Muscle of arm (tissue), 1 donor: ENCODE measurements at regions not wholly inside any gene's neighbourhood (a gene's known extent, or its start where the extent isn't known, plus 50 kb on each side); places are given as distances from the start of the nearest gene placed in this dataset.

Source experiments
- DNase-seq: peaks from one replicate; pipeline ENCODE4 v3.0.0-alpha.2; 2013

- no peak for DNase-seq
Observed at GRCh38 chr13:50101590-50101989, 86.3 kb downstream of the KCNRG start.

GRCh38 chr13:50104493-50104892 lies 89.2 kb downstream of the KCNRG start:
- no peak for DNase-seq

- DNase-seq = no peak
Observed at GRCh38 chr13:50106559-50106958, 91.3 kb downstream of the KCNRG start.

GRCh38 chr13:50107205-50107604 lies 92.0 kb downstream of the KCNRG start:
- no peak for DNase-seq

- DNase-seq = no peak
Observed at GRCh38 chr13:50114961-50115360, 99.7 kb downstream of the KCNRG start.

- no peak for DNase-seq
Observed at GRCh38 chr13:50115695-50116094, 100.5 kb downstream of the KCNRG start.

GRCh38 chr13:50116430-50116973 lies 101.3 kb downstream of the KCNRG start:
- no peak for DNase-seq

GRCh38 chr13:50119591-50119990 lies 104.3 kb downstream of the KCNRG start:
- no peak for DNase-seq

GRCh38 chr13:50122455-50122854 lies 107.2 kb downstream of the KCNRG start:
- no peak for DNase-seq

GRCh38 chr13:50123002-50123401 lies 107.8 kb downstream of the KCNRG start:
- no peak for DNase-seq

- no peak for DNase-seq
Observed at GRCh38 chr13:50123515-50123861, 108.2 kb downstream of the KCNRG start.

- peak; percentile 95 for DNase-seq
Observed at GRCh38 chr13:50123862-50124535, 108.8 kb downstream of the KCNRG start.

- peak; percentile 66 for DNase-seq
Observed at GRCh38 chr13:50124536-50125303, 109.5 kb downstream of the KCNRG start.

GRCh38 chr13:50125304-50125553 lies 110.0 kb downstream of the KCNRG start:
- DNase-seq = no peak

- DNase-seq = peak; percentile 86
Observed at GRCh38 chr13:50125554-50126262, 110.5 kb downstream of the KCNRG start.

- peak; percentile 61 for DNase-seq
Observed at GRCh38 chr13:50126263-50126992, 111.2 kb downstream of the KCNRG start.

GRCh38 chr13:50126993-50127725 lies 111.9 kb downstream of the KCNRG start:
- peak; percentile 70 for DNase-seq

- no peak for DNase-seq
Observed at GRCh38 chr13:50127726-50128291, 112.6 kb downstream of the KCNRG start.

- DNase-seq = no peak
Observed at GRCh38 chr13:50128428-50128931, 113.2 kb downstream of the KCNRG start.

- no peak for DNase-seq
Observed at GRCh38 chr13:50129081-50129705, 113.9 kb downstream of the KCNRG start.
